Activated CD8-positive, alpha-beta T cell treated with anti-CD3 and anti-CD28 coated beads, Interleukin-2, amount 10 ng/mL, durations not matched to agents 7 days and 5 days (primary cell): ENCODE measurements at regions not wholly inside any gene's neighbourhood (a gene's known extent, or its start where the extent isn't known, plus 50 kb on each side); places are given as distances from the start of the nearest gene placed in this dataset.

ENCODE experiments used
- ATAC-seq: fragments of 150-1000 bp; cut with Tn5 transposase; one replicate; pipeline ENCODE4 v1.10.0; 2021; ENCODE audit warnings: moderate library complexity
- CTCF ChIA-PET: fragments of 350-600 bp; sonication (Branson Sonifier 250); formaldehyde crosslinking; loops from one replicate; lab custom pipeline; 2021; ENCODE audit warnings: antibody characterized with exemption; lab: Charles Lee
- POLR2A ChIA-PET: fragments of 350-600 bp; sonication (Branson Sonifier 250); formaldehyde crosslinking; loops from one replicate; lab custom pipeline; 2021; ENCODE audit warnings: antibody characterized with exemption; lab: Charles Lee
- DNase-seq: peaks from one replicate; pipeline ENCODE4 v3.0.0-alpha.2; 2020
- H3K27ac Mint-ChIP-seq: one replicate; pipeline ENCODE4 v1.8.0; 2021; ENCODE audit warnings: mild to moderate bottlenecking, mixed read lengths
- H3K27me3 Mint-ChIP-seq: one replicate; pipeline ENCODE4 v1.8.0; 2021; ENCODE audit warnings: low read depth, mixed read lengths
- H3K36me3 Mint-ChIP-seq: one replicate; pipeline ENCODE4 v1.8.0; 2021; ENCODE audit warnings: low read depth, mixed read lengths
- H3K4me1 Mint-ChIP-seq: one replicate; pipeline ENCODE4 v1.8.0; 2021; ENCODE audit warnings: low read depth, mixed read lengths
- H3K4me3 Mint-ChIP-seq: one replicate; pipeline ENCODE4 v1.8.0; 2021; ENCODE audit warnings: mild to moderate bottlenecking, mixed read lengths
- H3K9me3 Mint-ChIP-seq: one replicate; pipeline ENCODE4 v1.8.0; 2022; ENCODE audit warnings: mixed read lengths; ENCODE audit not compliant: insufficient read depth

GRCh38 chr9:107707915-107708441 is 218.4 kb upstream of the KLF4 start:
- Mint-ChIP-seq H3K4me1 (no peaks in the 10 kb centered on the region), H3K27ac (no peak overlapping the region), H3K36me3 (no peaks in the 10 kb centered on the region), H3K9me3 (no peaks in the 10 kb centered on the region), H3K4me3 (no peak overlapping the region), H3K27me3 (no peaks in the 10 kb centered on the region)
- ChIA-PET POLR2A (no interaction called here), CTCF (no interaction called here)
- no peak for ATAC-seq
- no peak for DNase-seq

- ChIA-PET POLR2A (no interaction called here), CTCF (no interaction called here)
- ATAC-seq: no peak
These were observed 217.9 kb upstream of the KLF4 start for GRCh38 chr9:107707428-107707837.

GRCh38 chr9:107706701-107707427 is 217.3 kb upstream of the KLF4 start:
- ChIA-PET POLR2A (no interaction called here), CTCF (no interaction called here)
- H3K4me1 Mint-ChIP-seq: no peaks in the 10 kb centered on the region
- H3K36me3 Mint-ChIP-seq: no peaks in the 10 kb centered on the region
- ATAC-seq (no peak), DNase-seq (no peak)
- H3K4me3 Mint-ChIP-seq: no peak overlapping the region
- no peaks in the 10 kb centered on the region for H3K9me3 Mint-ChIP-seq
- H3K27me3 Mint-ChIP-seq: no peaks in the 10 kb centered on the region
- no peak overlapping the region for H3K27ac Mint-ChIP-seq

More at GRCh38 chr9:107707428-107707837, 217.9 kb upstream of the KLF4 start:
- Mint-ChIP-seq H3K27ac (no peak overlapping the region), H3K9me3 (no peaks in the 10 kb centered on the region), H3K27me3 (no peaks in the 10 kb centered on the region), H3K4me1 (no peaks in the 10 kb centered on the region), H3K4me3 (no peak overlapping the region), H3K36me3 (no peaks in the 10 kb centered on the region)
- DNase-seq: no peak

GRCh38 chr9:107705521-107705920 is 216.0 kb upstream of the KLF4 start:
- no peak for DNase-seq
- Mint-ChIP-seq H3K27ac (no peak overlapping the region), H3K27me3 (no peaks in the 10 kb centered on the region), H3K36me3 (no peaks in the 10 kb centered on the region), H3K9me3 (no peaks in the 10 kb centered on the region), H3K4me3 (no peak overlapping the region), H3K4me1 (no peaks in the 10 kb centered on the region)
- ATAC-seq: no peak
- ChIA-PET CTCF (no interaction called here), POLR2A (no interaction called here)

GRCh38 chr9:107704774-107705173 is 215.2 kb upstream of the KLF4 start:
- CTCF ChIA-PET: no interaction called here
- no peak for ATAC-seq
- H3K9me3 Mint-ChIP-seq: no peaks in the 10 kb centered on the region

GRCh38 chr9:107703651-107704050 is 214.1 kb upstream of the KLF4 start:
- no peaks in the 10 kb centered on the region for H3K4me1 Mint-ChIP-seq
- DNase-seq: no peak
- H3K27ac Mint-ChIP-seq: no peak overlapping the region
- H3K27me3 Mint-ChIP-seq: no peaks in the 10 kb centered on the region
- no peaks in the 10 kb centered on the region for H3K36me3 Mint-ChIP-seq
- ChIA-PET POLR2A (no interaction called here), CTCF (no interaction called here)
- no peak overlapping the region for H3K4me3 Mint-ChIP-seq
- H3K9me3 Mint-ChIP-seq: no peaks in the 10 kb centered on the region
- no peak for ATAC-seq

More at GRCh38 chr9:107704774-107705173, 215.2 kb upstream of the KLF4 start:
- Mint-ChIP-seq H3K27ac (no peak overlapping the region), H3K4me3 (no peak overlapping the region), H3K27me3 (no peaks in the 10 kb centered on the region), H3K36me3 (no peaks in the 10 kb centered on the region), H3K4me1 (no peaks in the 10 kb centered on the region)
- POLR2A ChIA-PET: no interaction called here
- DNase-seq: no peak

- H3K4me3 Mint-ChIP-seq: no peak overlapping the region
- no peak overlapping the region for H3K27ac Mint-ChIP-seq
- no peaks in the 10 kb centered on the region for H3K36me3 Mint-ChIP-seq
- POLR2A ChIA-PET: no interaction called here
- DNase-seq: no peak
- no peak for ATAC-seq
- no peaks in the 10 kb centered on the region for H3K9me3 Mint-ChIP-seq
- CTCF ChIA-PET: no interaction called here
- H3K27me3 Mint-ChIP-seq: no peaks in the 10 kb centered on the region
- no peaks in the 10 kb centered on the region for H3K4me1 Mint-ChIP-seq
These were observed 211.3 kb upstream of the KLF4 start for GRCh38 chr9:107700847-107701246.

- CTCF ChIA-PET: no interaction called here
- no peak for ATAC-seq
- Mint-ChIP-seq H3K27me3 (no peaks in the 10 kb centered on the region), H3K4me1 (no peaks in the 10 kb centered on the region), H3K4me3 (no peak overlapping the region), H3K9me3 (no peaks in the 10 kb centered on the region), H3K36me3 (no peaks in the 10 kb centered on the region), H3K27ac (no peak overlapping the region)
- DNase-seq: no peak
- POLR2A ChIA-PET: no interaction called here
These were observed 209.7 kb upstream of the KLF4 start for GRCh38 chr9:107699231-107699630.

- POLR2A ChIA-PET: no interaction called here
- H3K27me3 Mint-ChIP-seq: no peaks in the 10 kb centered on the region
- no peak overlapping the region for H3K27ac Mint-ChIP-seq
- DNase-seq (no peak), ATAC-seq (no peak)
- H3K4me1 Mint-ChIP-seq: no peaks in the 10 kb centered on the region
- H3K36me3 Mint-ChIP-seq: no peaks in the 10 kb centered on the region
- no peaks in the 10 kb centered on the region for H3K9me3 Mint-ChIP-seq
- H3K4me3 Mint-ChIP-seq: no peak overlapping the region
- CTCF ChIA-PET: no interaction called here
These were observed 209.2 kb upstream of the KLF4 start for GRCh38 chr9:107698779-107699178.

- Mint-ChIP-seq H3K9me3 (no peaks in the 10 kb centered on the region), H3K27me3 (no peaks in the 10 kb centered on the region), H3K4me1 (no peaks in the 10 kb centered on the region), H3K36me3 (no peaks in the 10 kb centered on the region), H3K27ac (no peak overlapping the region), H3K4me3 (no peak overlapping the region)
- ChIA-PET CTCF (no interaction called here), POLR2A (no interaction called here)
- ATAC-seq: no peak
- no peak for DNase-seq
These were observed 206.7 kb upstream of the KLF4 start for GRCh38 chr9:107696302-107696701.

GRCh38 chr9:107694390-107694789 is 204.8 kb upstream of the KLF4 start:
- ChIA-PET POLR2A (no interaction called here), CTCF (no interaction called here)
- Mint-ChIP-seq H3K4me1 (no peaks in the 10 kb centered on the region), H3K4me3 (no peak overlapping the region), H3K27me3 (no peaks in the 10 kb centered on the region), H3K9me3 (no peaks in the 10 kb centered on the region), H3K27ac (no peak overlapping the region), H3K36me3 (no peaks in the 10 kb centered on the region)
- no peak for ATAC-seq
- DNase-seq: no peak

- no peaks in the 10 kb centered on the region for H3K9me3 Mint-ChIP-seq
- ChIA-PET CTCF (no interaction called here), POLR2A (no interaction called here)
- H3K4me1 Mint-ChIP-seq: no peaks in the 10 kb centered on the region
- no peak overlapping the region for H3K4me3 Mint-ChIP-seq
- H3K27ac Mint-ChIP-seq: no peak overlapping the region
- no peaks in the 10 kb centered on the region for H3K36me3 Mint-ChIP-seq
- no peaks in the 10 kb centered on the region for H3K27me3 Mint-ChIP-seq
- ATAC-seq (no peak), DNase-seq (no peak)
These were observed 204.2 kb upstream of the KLF4 start for GRCh38 chr9:107693625-107694326.
